CD4-positive, alpha-beta T cell (primary cell): ENCODE measurements at regions not wholly inside any gene's neighbourhood (a gene's known extent, or its start where the extent isn't known, plus 50 kb on each side); places are given as distances from the start of the nearest gene placed in this dataset.

Experiments
- ATAC-seq: fragments of 200-7000 bp; cut with Tn5 transposase; one replicate; pipeline ENCODE4 v1.10.0; 2022; ENCODE audit warnings: mild to moderate bottlenecking; ENCODE audit not compliant: poor library complexity
- CTCF ChIA-PET: fragments of 350-600 bp; sonication (Branson Sonifier 250); formaldehyde crosslinking; loops from one replicate; lab custom pipeline; 2021; ENCODE audit warnings: antibody characterized with exemption, inconsistent platforms; lab: Charles Lee
- POLR2A ChIA-PET: fragments of 350-600 bp; sonication (Branson Sonifier 250); formaldehyde crosslinking; loops from one replicate; lab custom pipeline; 2021; ENCODE audit warnings: antibody characterized with exemption, inconsistent platforms; lab: Charles Lee
- DNase-seq, 14 experiments: peaks; one replicate each; pipeline ENCODE4 v3.0.0-alpha.2; 2013 to 2020; ENCODE audit warnings: mixed read lengths in 2 of 14
- H3K27ac ChIP-seq, 2 donors: one replicate each; pipeline versions ENCODE4 v1.5.1 to v1.7.0; 2013; ENCODE audit warnings: low read length in 2 of 2, low read depth in 1 of 2, mild to moderate bottlenecking in 1 of 2
- H3K27me3 ChIP-seq, 2 experiments: 1 replicate in 1 of 2; 2 replicates in 1 of 2; pipeline versions ENCODE4 v1.6.1 to v1.7.0; 2013; ENCODE audit warnings: low read length in 2 of 2, control low read depth in 1 of 2, mild to moderate bottlenecking in 1 of 2, moderate library complexity in 1 of 2; ENCODE audit not compliant: insufficient read depth in 2 of 2, control insufficient read depth in 1 of 2
- H3K36me3 ChIP-seq: one replicate; pipeline ENCODE4 v1.6.1; 2013; ENCODE audit warnings: low read length, control low read depth; ENCODE audit not compliant: insufficient read depth
- H3K4me1 ChIP-seq: one replicate; pipeline ENCODE4 v1.6.1; 2013; ENCODE audit warnings: low read length, control low read depth; ENCODE audit not compliant: insufficient read depth
- H3K4me3 ChIP-seq: one replicate; pipeline ENCODE4 v1.5.1; 2013; ENCODE audit warnings: mild to moderate bottlenecking, low read length, moderate library complexity
- H3K9me3 ChIP-seq, 2 experiments: 1 replicate in 1 of 2; 2 replicates in 1 of 2; pipeline versions ENCODE4 v1.6.1 to v1.7.0; 2013; ENCODE audit warnings: low read length in 2 of 2, mild to moderate bottlenecking in 2 of 2, control low read depth in 1 of 2, moderate library complexity in 1 of 2; ENCODE audit not compliant: control insufficient read depth in 1 of 2, insufficient read depth in 1 of 2
- H3K27ac Mint-ChIP-seq: one replicate; pipeline ENCODE4 v1.8.0; 2020; ENCODE audit warnings: mixed read lengths
- H3K27me3 Mint-ChIP-seq: one replicate; pipeline ENCODE4 v1.8.0; 2021; ENCODE audit warnings: mixed read lengths
- H3K36me3 Mint-ChIP-seq: one replicate; pipeline ENCODE4 v1.8.0; 2021; ENCODE audit warnings: low read depth, mixed read lengths
- H3K4me1 Mint-ChIP-seq: one replicate; pipeline ENCODE4 v1.8.0; 2021; ENCODE audit warnings: low read depth, mixed read lengths
- H3K4me3 Mint-ChIP-seq: one replicate; pipeline ENCODE4 v1.8.0; 2020; ENCODE audit warnings: mild to moderate bottlenecking, mixed read lengths
- H3K9me3 Mint-ChIP-seq: one replicate; pipeline ENCODE4 v1.8.0; 2020; ENCODE audit warnings: mixed read lengths
- CTCF ChIP-seq: fragments of 200-600 bp; IDR thresholded peaks from one replicate; pipeline ENCODE4 v1.8.0; 2022; ENCODE audit warnings: antibody characterized with exemption, mild to moderate bottlenecking
- intact Hi-C, 2 experiments: fragments of 100-400 bp; cut with DNase I in 1 of 2; cut with micrococcal nuclease in 1 of 2; formaldehyde crosslinking; loops; one replicate each; pipeline versions ENCODE4 v1.15.1 to v1.9.0; 2023 to 2025; cut with DNase I, micrococcal nuclease

- Mint-ChIP-seq H3K27me3 (no peaks in the 10 kb centered on the region), H3K4me1 (no peaks in the 10 kb centered on the region), H3K36me3 (peaks cover 23% of the 10 kb centered on the region), H3K27ac (no peak overlapping the region), H3K4me3 (no peak overlapping the region), H3K9me3 (peaks cover 23% of the 10 kb centered on the region)
- CTCF ChIA-PET, result no interaction called here
- Histone ChIP-seq H3K4me3 (no peak overlapping the region), H3K36me3 (no peaks in the 10 kb centered on the region), H3K27ac (no peak overlapping the region), H3K27me3 (no peaks in the 10 kb centered on the region), H3K9me3 (peaks cover 22 to 62% of the 10 kb centered on the region in 2 experiments), H3K4me1 (no peaks in the 10 kb centered on the region)
- ATAC-seq, result no peak
- POLR2A ChIA-PET, result no interaction called here
- DNase-seq, result no peak
- no peak for TF ChIP-seq CTCF
- intact Hi-C loops, result no loop called here
Observed at GRCh38 chrY:10686414-10686813, 1158.7 kb downstream of the TSPY10 start.
